CD4-positive, CD25-positive, alpha-beta regulatory T cell (primary cell): ENCODE measurements at regions not wholly inside any gene's neighbourhood (a gene's known extent, or its start where the extent isn't known, plus 50 kb on each side); places are given as distances from the start of the nearest gene placed in this dataset.

Experiments used
- ATAC-seq, 2 donors: fragments of 150-1000 bp; cut with Tn5 transposase; one replicate each; pipeline ENCODE4 v1.10.0; 2021; ENCODE audit warnings: low read depth in 2 of 2, moderate number of reproducible peaks in 2 of 2, moderate library complexity in 1 of 2
- DNase-seq, 3 donors: peaks; one replicate each; pipeline versions ENCODE4 v3.0.0 to v3.0.0-alpha.2; 2012 to 2022; ENCODE audit warnings: mixed read lengths in 1 of 3
- H3K27ac ChIP-seq: one replicate; pipeline ENCODE4 v1.7.0; 2013; ENCODE audit warnings: mild to moderate bottlenecking, low read length; ENCODE audit not compliant: insufficient read depth, poor library complexity, severe bottlenecking
- H3K27me3 ChIP-seq: one replicate; pipeline ENCODE4 v1.7.0; 2013; ENCODE audit warnings: low read length; ENCODE audit not compliant: control insufficient read depth, insufficient read depth
- H3K36me3 ChIP-seq: one replicate; pipeline ENCODE4 v1.7.0; 2013; ENCODE audit warnings: mild to moderate bottlenecking, low read length, moderate library complexity; ENCODE audit not compliant: control insufficient read depth, insufficient read depth
- H3K4me1 ChIP-seq: 2 replicates; pipeline ENCODE4 v1.7.0; 2013; ENCODE audit warnings: mild to moderate bottlenecking, low read length; ENCODE audit not compliant: insufficient read depth, control insufficient read depth, poor library complexity, severe bottlenecking
- H3K4me3 ChIP-seq: one replicate; pipeline ENCODE4 v1.7.0; 2013; ENCODE audit warnings: low read depth, mild to moderate bottlenecking, low read length, moderate library complexity
- H3K9me3 ChIP-seq, 2 experiments: 1 replicate in 1 of 2; 2 replicates in 1 of 2; pipeline ENCODE4 v1.7.0; 2013; ENCODE audit warnings: low read length in 2 of 2, mild to moderate bottlenecking in 1 of 2, moderate library complexity in 1 of 2; ENCODE audit not compliant: control insufficient read depth in 2 of 2
- H3K27ac Mint-ChIP-seq, 3 donors: one replicate each; pipeline ENCODE4 v1.8.0; 2020 to 2022; ENCODE audit warnings: mild to moderate bottlenecking in 3 of 3, mixed read lengths in 3 of 3, moderate library complexity in 2 of 3
- H3K27me3 Mint-ChIP-seq: one replicate; pipeline ENCODE4 v1.8.0; 2022; ENCODE audit warnings: mild to moderate bottlenecking, mixed read lengths
- H3K36me3 Mint-ChIP-seq: one replicate; pipeline ENCODE4 v1.8.0; 2020; ENCODE audit warnings: mixed read lengths
- H3K4me1 Mint-ChIP-seq, 4 donors: one replicate each; pipeline ENCODE4 v1.8.0; 2020 to 2022; ENCODE audit warnings: mixed read lengths in 4 of 4, mild to moderate bottlenecking in 1 of 4
- H3K4me3 Mint-ChIP-seq, 4 donors: one replicate each; pipeline ENCODE4 v1.8.0; 2020 to 2022; ENCODE audit warnings: mild to moderate bottlenecking in 4 of 4, mixed read lengths in 4 of 4, moderate library complexity in 3 of 4
- H3K9me3 Mint-ChIP-seq, 7 donors: one replicate each; pipeline ENCODE4 v1.8.0; 2020 to 2022; ENCODE audit warnings: mixed read lengths in 7 of 7, mild to moderate bottlenecking in 3 of 7, moderate library complexity in 2 of 7

DNA sequence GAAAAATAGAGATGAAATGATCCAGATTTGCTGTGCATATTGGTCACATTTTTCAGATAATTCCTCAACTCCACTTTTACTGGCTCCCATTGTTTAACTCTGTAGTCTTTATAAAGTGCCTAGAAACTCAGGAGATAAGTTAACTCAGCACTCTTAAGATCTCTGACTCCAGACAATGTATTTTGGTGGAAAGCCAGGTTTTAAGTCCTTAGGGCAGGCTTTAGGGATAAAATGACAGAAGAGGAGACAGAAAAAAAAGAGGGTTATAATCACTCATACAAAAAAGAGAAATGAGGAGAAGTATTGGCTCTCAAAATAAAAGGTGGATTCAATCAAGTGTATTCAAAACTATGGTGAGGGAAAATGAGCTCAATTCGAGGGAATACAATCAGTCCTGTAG, 674.8 kb upstream of the INTU start:
- Histone ChIP-seq H3K4me1 (no peaks in the 10 kb centered on the region), H3K27ac (no peak overlapping the region), H3K4me3 (no peak overlapping the region), H3K9me3 (no peaks in the 10 kb centered on the region), H3K27me3 (no peaks in the 10 kb centered on the region), H3K36me3 (no peaks in the 10 kb centered on the region)
- DNase-seq (no peak), ATAC-seq (no peak)
- Mint-ChIP-seq H3K27ac (no peak overlapping the region), H3K4me3 (no peak overlapping the region), H3K27me3 (no peaks in the 10 kb centered on the region), H3K36me3 (no peaks in the 10 kb centered on the region), H3K4me1 (no peaks in the 10 kb centered on the region), H3K9me3 (peaks cover 0 to 11% (median 5%) of the 10 kb centered on the region in 7 donors)

DNA sequence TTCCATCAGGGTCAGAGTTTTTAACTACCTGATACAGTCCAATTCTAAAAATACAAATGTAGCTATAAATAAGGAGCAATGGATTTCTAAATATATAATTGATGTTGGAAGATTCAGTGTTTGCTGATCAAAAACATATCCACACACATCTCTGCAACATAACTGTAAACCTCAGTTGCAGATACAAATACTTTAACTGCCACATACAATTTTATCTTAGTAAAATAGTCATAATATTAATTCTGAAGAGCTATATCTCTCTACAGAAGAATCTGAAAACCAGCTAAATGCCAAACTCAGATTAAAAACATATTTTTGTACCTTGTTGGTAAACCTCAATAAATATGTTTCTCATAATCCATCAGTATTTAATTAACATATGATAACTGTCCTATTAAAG, 674.3 kb upstream of the INTU start:
- Mint-ChIP-seq H3K4me1 (no peaks in the 10 kb centered on the region), H3K9me3 (peaks cover 0 to 11% (median 5%) of the 10 kb centered on the region in 7 donors), H3K27me3 (no peaks in the 10 kb centered on the region), H3K4me3 (no peak overlapping the region), H3K27ac (no peak overlapping the region), H3K36me3 (no peaks in the 10 kb centered on the region)
- H3K9me3 ChIP-seq, result no peaks in the 10 kb centered on the region
- H3K36me3 ChIP-seq, result no peaks in the 10 kb centered on the region
- no peaks in the 10 kb centered on the region for H3K27me3 ChIP-seq
- H3K27ac ChIP-seq, result no peak overlapping the region
- no peaks in the 10 kb centered on the region for H3K4me1 ChIP-seq
- no peak for DNase-seq
- ATAC-seq, result no peak
- no peak overlapping the region for H3K4me3 ChIP-seq

DNA sequence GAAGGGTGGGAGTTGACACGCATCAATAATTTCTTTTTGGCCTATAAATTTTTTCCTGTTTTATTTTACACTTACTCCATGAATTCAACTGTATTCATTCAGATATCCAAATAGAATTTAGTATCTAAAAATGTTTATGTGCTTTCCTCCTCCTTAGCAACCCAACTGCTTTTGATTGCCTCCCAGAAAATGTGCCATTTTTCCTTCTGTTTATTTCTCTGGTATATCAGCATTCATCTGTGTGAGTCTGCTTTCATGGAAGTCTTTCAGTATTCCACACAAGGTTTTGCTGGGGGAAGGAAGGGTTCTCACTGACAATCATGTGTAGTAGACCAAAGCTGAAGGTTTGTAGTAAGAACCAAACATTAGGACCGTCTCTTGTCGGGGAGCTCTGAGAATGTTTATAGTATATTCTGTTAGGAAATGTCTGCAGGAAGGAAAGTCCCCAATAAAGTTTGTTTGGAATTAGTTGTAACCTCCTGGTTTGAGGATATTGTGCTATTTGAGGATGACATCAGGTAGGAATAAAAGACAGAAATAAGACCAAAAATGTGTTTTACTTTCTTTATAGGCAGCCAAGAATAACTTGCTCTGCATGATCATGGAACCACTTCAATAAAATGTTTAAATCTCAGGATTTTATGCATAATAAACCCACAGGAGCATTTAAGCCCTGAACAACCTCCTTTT, 673.6 kb upstream of the INTU start:
- Histone ChIP-seq H3K27ac (no peak overlapping the region), H3K4me1 (no peaks in the 10 kb centered on the region), H3K36me3 (no peaks in the 10 kb centered on the region), H3K4me3 (no peak overlapping the region), H3K9me3 (no peaks in the 10 kb centered on the region), H3K27me3 (no peaks in the 10 kb centered on the region)
- Mint-ChIP-seq H3K27me3 (no peaks in the 10 kb centered on the region), H3K36me3 (no peaks in the 10 kb centered on the region), H3K27ac (no peak overlapping the region), H3K4me1 (no peaks in the 10 kb centered on the region), H3K4me3 (no peak overlapping the region), H3K9me3 (peaks cover 0 to 12% (median 5%) of the 10 kb centered on the region in 7 donors)
- no peak for ATAC-seq
- DNase-seq, result no peak

DNA sequence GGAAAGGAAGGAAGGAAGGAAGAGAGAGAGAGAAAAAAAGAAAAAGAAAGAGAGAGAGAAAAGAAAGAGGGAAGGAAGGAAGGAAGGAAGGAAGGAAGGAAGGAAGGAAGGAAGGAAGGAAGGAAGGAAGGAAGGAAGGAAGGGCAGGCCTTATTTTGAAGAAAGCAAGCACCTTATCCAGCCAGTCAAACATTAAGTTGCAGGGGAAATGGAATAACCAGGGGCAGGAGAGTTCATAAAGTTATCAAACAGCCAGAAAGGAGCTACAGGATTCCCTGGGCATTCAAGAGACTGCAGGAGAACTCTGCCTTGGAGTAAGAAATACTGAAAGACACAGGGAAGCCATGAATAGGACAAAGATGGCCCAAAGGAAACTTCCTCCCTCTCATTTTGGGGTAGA, 672.0 kb upstream of the INTU start:
- Mint-ChIP-seq H3K27ac (no peak overlapping the region), H3K9me3 (peaks cover 2 to 14% (median 5%) of the 10 kb centered on the region in 7 donors), H3K4me3 (no peak overlapping the region), H3K27me3 (no peaks in the 10 kb centered on the region), H3K4me1 (no peaks in the 10 kb centered on the region), H3K36me3 (no peaks in the 10 kb centered on the region)
- no peaks in the 10 kb centered on the region for H3K9me3 ChIP-seq
- no peaks in the 10 kb centered on the region for H3K27me3 ChIP-seq
- no peak overlapping the region for H3K27ac ChIP-seq
- no peak for ATAC-seq
- no peak overlapping the region for H3K4me3 ChIP-seq
- DNase-seq, result no peak
- H3K36me3 ChIP-seq, result no peaks in the 10 kb centered on the region
- H3K4me1 ChIP-seq, result no peaks in the 10 kb centered on the region

DNA sequence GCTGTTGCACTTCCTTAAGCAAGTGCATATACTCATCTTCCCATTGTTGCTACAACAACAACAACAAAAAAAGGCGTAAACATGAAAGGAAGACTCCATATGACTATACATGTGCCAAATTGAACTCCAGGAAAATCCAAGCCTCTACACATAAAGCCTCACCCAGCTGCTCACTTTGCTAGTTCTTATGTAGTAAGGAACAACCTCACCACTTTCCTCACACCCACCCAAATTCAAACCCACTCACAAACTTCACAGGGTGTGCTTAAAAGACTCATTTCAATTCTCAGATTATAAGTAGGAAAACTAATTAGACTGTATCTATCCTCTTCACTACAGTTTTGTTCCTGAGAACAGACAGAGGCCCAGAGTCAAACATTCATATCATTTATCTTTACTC, 671.1 kb upstream of the INTU start:
- no peaks in the 10 kb centered on the region for H3K36me3 Mint-ChIP-seq
- no peaks in the 10 kb centered on the region for H3K27me3 Mint-ChIP-seq
- no peak overlapping the region for H3K27ac Mint-ChIP-seq
- ATAC-seq (no peak), DNase-seq (no peak)
- H3K27ac ChIP-seq, result no peak overlapping the region
- no peaks in the 10 kb centered on the region for H3K4me1 Mint-ChIP-seq
- H3K4me3 Mint-ChIP-seq, result no peak overlapping the region
- no peaks in the 10 kb centered on the region for H3K27me3 ChIP-seq
- H3K9me3 ChIP-seq, result no peaks in the 10 kb centered on the region
- H3K36me3 ChIP-seq, result no peaks in the 10 kb centered on the region
- H3K4me1 ChIP-seq, result no peaks in the 10 kb centered on the region
- no peak overlapping the region for H3K4me3 ChIP-seq
- peaks cover 2 to 14% (median 5%) of the 10 kb centered on the region in 7 donors for H3K9me3 Mint-ChIP-seq

DNA sequence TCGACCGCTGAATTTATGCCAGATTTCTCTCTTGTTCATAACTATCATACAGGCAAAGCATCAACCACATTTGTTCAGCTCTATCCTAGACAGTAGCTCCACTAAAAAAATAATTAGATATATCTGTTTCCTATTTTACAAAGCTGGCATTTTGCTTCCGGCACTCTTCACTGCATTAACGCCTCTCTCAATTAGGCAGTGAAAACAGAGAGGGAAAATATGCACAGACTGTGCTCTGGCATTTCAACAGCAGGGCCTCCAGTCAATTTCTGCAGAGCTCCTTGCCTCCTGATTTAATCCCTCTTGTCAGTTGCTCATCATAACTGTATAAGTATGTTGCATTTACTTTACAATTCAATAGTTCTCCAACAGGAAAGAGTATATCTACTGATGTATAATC, 666.9 kb upstream of the INTU start:
- Histone ChIP-seq H3K4me1 (no peaks in the 10 kb centered on the region), H3K9me3 (no peaks in the 10 kb centered on the region), H3K27ac (no peak overlapping the region), H3K4me3 (no peak overlapping the region), H3K27me3 (no peaks in the 10 kb centered on the region), H3K36me3 (no peaks in the 10 kb centered on the region)
- H3K36me3 Mint-ChIP-seq, result no peaks in the 10 kb centered on the region
- no peak overlapping the region for H3K4me3 Mint-ChIP-seq
- H3K9me3 Mint-ChIP-seq, result peaks cover 3 to 18% (median 5%) of the 10 kb centered on the region in 7 donors
- ATAC-seq, result no peak
- H3K27me3 Mint-ChIP-seq, result no peaks in the 10 kb centered on the region
- H3K27ac Mint-ChIP-seq, result no peak overlapping the region
- no peak for DNase-seq
- no peaks in the 10 kb centered on the region for H3K4me1 Mint-ChIP-seq

DNA sequence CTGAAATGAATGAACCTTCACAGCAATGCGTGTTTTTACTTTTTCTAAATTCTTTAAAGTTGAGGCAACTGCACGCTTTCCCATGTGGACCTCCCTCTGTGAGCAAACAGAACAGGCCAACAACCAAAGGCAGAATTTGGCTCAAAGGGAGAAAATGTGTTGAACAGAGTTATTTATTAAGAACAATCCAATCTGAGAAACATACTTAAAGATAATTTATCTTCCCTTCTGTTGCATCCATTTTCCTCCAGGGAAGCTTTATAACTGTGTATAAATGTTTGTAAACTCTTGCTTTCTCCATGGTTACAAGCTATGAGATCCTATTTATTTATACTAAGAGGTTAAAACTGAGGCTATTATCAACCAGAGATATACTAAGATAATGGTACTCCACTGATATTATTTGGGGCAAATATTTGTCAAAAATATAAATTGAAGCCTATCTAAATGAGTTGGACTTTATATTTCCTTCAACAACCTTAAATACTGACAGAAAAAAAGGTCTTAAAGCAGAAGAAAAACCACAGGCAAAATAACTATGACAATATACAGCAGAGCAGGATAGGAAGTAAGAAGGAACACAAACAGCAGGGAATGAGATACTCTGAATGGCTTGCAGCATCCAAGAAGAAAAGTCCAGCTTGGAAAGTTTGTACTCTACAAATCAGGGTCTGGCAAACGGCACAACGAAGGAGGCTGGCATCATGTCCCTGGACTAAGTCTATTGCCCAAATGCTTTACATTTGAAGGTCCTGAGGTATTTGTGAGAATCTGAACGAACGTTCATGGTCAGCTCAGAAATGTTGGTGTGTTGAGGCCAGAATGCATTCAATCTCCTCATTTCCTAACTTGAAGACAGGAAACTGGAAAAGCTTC, 663.2 kb upstream of the INTU start:
- ATAC-seq, result no peak

More for the DNA sequence above, 663.2 kb upstream of the INTU start:
- Mint-ChIP-seq H3K27ac (no peak overlapping the region), H3K4me3 (no peak overlapping the region), H3K9me3 (peaks cover 6 to 18% (median 10%) of the 10 kb centered on the region in 7 donors), H3K4me1 (no peaks in the 10 kb centered on the region), H3K27me3 (no peaks in the 10 kb centered on the region), H3K36me3 (no peaks in the 10 kb centered on the region)
- H3K4me3 ChIP-seq, result no peak overlapping the region
- H3K27ac ChIP-seq, result no peak overlapping the region
- no peak for DNase-seq
- no peaks in the 10 kb centered on the region for H3K27me3 ChIP-seq
- no peaks in the 10 kb centered on the region for H3K36me3 ChIP-seq
- H3K4me1 ChIP-seq, result no peaks in the 10 kb centered on the region
- H3K9me3 ChIP-seq, result no peaks in the 10 kb centered on the region
